HG03432 (cell line): ENCODE measurements at regions not wholly inside any gene's neighbourhood (a gene's known extent, or its start where the extent isn't known, plus 50 kb on each side); places are given as distances from the start of the nearest gene placed in this dataset.

Experiments used
- ATAC-seq: cut with Tn5 transposase; IDR thresholded peaks from one replicate; pipeline ENCODE4 v1.9.1; 2021; ENCODE audit warnings: mild to moderate bottlenecking, moderate library complexity; ENCODE audit not compliant: unreplicated experiment

DNA sequence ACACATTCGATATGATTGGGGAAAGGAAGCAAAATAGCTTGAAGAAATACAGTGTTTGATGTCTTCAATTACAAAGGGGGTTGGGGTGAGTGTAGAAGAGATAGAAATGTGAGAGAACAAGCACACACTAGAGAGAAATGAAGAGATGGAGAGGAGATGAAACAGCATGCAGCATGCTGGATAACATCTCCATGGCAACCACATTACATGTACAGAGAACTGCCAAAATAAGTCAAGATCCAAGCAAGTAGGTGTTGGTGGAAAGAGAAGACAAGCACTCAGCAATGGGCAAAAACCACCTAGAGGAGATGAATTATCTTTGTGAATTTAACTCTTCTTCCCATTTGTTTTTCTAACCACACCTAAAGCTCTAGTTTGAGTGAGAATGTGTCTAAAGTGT lies 289.8 kb downstream of the GRIN2B start:
- ATAC-seq, result no peak

DNA sequence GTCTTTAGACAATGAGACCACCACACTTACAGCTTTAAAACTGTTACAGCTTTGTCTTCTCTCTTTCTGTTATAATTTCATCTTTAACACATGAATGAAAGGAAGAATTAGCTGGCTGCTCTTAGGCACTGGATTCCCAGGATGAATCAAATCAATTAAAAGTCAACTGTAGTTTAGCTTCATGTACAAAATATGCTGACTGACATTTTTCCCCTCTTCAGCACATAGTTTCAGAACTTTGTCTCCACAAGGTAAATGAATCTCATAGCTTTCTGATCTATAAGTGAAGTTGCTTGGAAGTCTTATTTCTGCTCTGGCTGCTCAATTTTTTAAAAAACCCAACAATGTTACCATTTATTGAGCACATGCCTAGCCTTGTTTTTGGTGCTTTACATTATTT lies 293.8 kb downstream of the GRIN2B start:
- no peak for ATAC-seq

DNA sequence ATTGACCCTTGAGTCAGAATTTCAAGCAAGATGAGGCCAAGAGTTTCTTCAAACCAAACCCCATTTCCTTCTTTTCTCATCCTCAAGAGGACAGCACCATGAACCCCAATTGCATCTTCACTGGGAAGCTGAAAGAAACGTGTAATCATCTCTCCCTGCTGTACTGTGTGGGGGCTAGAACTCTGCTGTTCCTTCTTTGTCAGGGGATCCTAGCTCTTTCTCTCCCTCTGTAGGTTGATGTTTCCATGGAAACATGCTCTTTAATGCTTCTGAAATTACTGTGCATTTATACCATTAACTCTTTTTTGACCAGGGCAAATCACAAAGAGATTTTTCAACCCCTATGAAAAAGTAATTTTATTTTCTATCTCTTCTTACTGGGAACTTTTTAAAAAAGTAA lies 295.1 kb downstream of the GRIN2B start:
- no peak for ATAC-seq

DNA sequence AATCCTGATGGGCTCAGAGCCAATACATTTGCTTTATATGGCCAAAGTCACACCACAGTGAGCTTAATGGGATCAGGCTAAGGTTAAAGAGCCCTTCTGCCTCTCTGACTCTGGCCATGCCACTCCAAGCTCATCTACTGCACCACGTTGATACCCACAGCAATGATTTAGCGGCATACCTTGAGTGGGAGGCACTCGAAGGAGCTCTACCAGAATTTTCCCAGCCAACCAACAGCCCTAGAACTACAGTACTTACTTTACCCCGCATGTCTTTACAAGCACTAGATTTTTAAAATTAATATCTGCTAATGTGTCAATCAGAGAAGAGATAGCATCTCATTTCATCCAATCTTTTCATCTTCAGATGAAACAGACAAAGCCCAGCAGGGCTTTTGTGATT lies 300.5 kb downstream of the GRIN2B start:
- no peak for ATAC-seq

DNA sequence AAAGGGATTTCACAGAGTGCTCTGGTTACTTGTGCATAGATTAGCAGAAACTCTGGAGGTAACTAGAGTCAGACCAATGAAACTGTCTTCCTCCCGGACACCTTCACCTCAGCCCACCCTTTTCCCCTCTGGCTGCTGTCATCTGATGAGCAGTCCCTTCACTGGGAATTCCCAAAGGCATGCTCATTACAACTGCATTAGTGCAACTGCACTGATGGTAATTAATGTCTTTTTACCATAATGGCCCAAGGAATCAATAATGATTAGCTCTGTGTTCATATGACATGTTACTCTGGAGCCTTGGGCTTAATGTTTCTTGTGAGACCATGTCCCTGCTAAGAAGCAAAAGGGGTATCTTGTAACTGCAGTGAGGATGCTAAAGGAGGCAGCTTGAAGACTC lies 304.5 kb downstream of the GRIN2B start:
- no peak for ATAC-seq

DNA sequence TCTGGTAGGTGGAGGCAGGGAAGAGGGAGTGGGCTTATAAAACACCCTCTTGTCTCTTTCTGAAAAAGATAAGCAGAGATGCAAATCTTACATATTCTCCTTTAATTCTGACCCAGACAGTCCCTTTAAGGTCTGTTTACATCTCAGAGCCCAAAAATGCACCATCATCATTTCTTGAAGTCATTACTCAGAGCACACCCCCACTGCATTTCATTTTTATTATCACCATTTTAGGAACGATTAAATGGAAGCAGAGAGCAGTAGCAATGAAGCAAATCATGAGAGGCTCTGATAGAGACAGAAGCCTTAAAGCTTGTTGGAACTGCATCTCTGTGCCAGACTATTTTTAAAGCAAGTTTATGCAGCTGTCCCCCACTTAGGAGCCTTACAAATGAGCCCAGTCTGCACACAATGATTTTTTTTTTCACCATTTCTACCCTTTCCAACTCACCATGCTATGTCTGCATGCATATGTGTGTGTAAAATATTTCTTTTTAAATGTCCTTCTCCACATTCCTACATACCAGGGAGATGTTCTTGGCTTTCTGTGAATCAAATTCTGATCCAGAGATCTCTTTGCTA lies 311.0 kb downstream of the GRIN2B start:
- ATAC-seq, result no peak

DNA sequence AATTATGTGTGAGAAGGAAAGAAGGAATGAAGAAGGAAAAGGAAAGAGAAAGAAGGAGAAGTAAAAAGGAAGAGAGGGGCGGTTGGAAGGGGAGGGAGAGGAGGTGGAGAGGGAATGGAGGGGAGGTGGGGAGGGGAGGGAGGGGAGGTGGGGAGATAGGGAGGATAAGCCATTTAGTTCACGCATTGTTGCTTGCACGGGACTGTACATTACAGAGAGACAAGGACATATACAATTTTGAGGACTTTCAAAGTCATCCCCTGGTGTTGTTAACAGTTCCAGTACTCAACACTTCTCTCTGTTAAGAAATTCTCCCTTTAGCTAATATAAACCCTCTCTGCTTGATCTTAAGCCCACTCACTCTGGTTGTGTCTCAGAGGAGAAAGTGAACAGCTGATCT lies 312.5 kb downstream of the GRIN2B start:
- no peak for ATAC-seq

DNA sequence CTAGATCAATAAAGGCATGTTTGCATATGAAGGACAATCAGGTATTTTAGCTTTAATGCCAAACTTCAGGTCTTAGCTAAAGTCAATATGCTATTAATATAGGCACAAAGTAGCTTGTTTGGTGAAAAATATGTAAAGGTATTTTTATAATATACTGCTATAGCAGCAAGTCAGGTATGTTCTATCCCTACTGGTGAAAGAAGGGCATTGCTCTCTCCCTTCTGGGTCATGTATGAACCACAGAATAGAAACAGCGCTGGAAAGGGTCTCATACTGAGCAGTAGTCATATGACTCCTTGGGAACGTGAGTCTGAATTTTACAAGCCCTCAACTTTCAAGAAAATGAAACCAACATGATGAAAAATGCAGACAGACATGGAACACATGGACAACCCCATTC lies 314.6 kb downstream of the GRIN2B start:
- ATAC-seq, result no peak

DNA sequence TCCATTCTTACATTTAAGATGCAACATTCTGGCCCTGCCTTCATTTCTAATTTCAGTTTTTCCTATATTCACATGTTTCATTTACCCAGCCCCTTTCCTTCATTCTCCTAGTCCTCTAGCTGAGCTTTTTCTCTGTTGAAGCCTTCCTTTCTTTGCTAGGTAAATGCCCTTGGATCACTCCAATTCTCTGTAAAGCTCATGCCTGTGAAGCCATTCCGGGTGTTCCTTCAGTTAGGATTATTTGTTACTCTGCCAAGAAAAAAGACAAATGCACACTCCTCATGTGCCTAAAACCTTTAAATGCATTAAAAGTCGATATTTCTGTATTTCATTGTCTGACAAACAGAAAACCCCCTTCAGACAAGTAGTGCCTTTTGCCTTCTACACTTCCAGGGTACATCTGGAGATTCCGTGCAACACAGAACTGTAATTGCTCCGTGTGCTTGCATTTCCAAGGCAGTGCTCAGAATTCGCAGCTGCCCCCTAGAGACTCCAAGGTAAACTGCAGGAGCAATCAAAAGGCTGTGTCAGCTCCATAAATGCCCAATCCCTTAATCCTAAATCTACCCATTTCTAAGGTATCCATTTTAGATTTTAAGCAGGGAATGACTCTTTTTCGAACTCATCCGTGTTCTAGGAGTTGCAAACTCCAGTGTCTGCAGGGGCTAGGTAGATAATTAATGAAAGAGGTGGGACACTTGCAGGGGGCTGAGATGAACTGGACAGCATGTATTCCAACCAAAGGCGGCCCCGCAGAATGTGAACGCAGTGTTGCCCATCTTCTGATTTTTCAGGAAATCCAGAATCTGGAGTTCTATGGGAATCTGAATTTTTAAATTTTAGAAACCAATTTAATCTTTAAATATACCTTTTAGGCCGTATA lies 320.2 kb downstream of the GRIN2B start:
- ATAC-seq, result no peak

DNA sequence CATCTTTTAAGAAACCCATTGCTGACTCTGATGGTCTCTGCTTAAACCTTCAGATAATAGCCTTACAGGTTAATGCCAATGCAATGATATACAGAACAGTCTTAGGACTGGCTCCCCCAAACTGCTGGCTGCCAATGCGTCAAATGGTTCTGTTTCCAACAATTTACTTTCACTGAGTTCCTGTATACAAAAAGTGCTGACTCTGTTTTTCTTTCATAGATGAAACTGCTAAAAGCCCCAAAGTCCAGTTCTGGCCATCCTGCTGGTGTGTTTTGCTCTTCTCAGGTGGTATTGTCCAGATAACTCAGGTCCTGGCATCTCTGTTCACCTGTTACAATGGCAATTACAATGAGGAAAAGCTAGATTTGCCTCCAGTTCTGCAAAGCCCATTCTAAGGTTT lies 326.9 kb downstream of the GRIN2B start:
- ATAC-seq, result no peak

DNA sequence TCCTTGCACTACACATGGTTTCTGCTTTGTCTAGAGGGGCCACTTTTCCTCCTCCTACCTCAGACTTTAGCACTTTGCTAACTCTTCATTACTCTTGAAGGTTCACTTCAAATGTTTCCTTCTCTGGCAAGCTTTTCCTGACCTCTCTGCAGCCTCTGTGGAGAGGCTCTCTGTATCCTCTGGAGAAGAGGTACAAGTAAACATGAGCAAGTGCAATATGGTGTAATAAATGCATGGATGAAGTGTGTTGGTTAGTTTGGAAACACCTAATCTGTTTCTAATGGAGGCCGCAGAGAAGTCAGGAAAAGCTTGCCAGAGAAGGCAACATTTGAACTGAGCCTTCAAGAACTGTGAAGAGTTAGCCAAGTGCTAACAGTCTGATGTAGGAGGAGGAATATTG lies 329.3 kb downstream of the GRIN2B start:
- ATAC-seq, result no peak

DNA sequence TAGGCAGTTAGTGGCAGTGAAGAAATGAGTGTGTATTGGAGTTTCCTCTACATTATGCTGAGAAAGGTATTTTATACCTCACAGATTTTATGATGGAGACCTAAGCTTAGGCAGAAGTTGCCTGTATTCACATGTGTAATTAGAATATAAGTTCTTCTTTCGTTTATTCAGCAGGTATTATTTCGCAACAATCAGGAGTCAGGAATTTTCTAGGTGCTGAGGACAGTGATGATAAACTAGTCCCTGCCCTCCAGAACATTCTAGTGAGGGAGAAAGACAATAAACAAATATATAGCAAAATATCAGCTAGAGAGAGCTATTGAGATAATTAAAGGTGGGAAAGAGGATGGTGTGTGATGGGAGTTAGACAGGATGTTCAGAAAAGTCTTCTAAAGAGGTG lies 345.7 kb downstream of the GRIN2B start:
- no peak for ATAC-seq

DNA sequence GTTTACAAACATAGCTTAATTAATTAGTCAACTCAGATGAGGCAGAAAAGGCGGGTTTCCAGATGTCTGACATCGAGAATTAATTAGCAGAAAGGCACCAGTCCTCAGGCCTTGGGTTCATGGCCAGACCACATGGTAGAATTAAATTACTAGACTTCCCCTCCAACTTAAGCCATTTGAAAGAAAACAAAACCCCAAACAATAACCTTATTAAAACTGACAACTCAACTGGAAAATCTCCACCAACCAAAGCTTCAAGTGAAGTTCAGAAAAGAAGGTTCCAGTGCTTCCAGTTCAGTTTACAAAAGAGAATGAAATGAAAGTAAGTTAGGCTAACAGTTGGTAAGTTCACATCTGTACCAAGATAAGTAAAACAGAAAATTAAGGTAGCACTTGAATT lies 349.5 kb downstream of the GRIN2B start:
- ATAC-seq, result no peak

DNA sequence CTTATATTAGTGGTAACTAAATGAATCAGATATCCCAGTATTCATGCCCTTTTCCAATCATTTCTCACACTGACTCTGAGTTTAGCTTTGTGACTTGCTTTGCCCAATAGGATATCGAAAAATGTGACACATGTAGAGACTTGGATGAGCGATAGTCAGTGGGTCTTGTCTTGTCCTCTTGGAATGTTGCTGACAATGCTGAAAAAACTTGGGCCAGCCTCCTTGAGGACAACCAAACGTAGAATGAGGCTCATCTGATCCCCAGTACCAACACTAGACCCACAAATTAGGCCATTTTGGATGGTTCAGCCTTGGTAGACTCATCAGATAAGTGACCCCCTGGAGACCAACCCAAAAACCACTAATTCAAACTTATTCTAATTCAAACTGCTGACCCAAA lies 351.0 kb downstream of the GRIN2B start:
- no peak for ATAC-seq

DNA sequence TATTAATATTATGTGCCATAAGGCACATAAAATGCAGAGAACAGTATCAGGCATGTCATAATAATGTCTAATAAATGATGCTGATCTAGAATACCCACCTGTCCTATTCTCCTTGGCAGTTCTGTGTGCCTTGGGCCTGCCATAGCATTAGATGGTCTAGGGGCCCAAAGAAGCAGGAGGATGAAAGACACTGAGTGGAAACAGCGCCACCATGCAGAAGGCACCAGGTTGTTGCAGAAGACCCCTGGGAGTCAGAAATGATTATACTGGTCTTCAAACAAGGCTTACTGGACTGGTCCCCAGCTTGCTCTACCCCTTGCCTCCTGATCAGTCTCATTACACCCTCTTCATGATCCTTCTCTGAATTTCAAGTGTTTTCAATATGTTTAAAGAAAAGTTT lies 353.3 kb downstream of the GRIN2B start:
- ATAC-seq, result no peak

DNA sequence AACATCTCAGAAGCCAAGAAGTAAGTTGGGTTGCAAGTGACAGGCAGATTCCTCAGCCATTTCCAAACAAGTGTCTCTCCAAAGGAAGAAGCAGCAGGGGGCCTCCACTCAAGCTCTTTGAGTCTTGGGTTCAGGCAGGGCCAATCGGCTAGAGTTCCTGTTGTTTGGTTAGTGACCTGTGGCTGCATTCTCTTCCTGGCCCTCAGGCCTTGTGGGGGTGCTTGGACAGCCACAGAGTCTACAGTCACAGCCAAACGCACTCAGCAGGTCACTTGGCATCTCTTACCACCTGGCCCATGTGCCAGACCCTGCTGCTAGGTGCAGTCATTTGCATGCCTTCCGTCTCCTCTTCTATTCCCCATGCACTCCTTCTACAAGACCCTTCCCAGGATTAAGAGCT lies 353.9 kb downstream of the GRIN2B start:
- ATAC-seq, result no peak

DNA sequence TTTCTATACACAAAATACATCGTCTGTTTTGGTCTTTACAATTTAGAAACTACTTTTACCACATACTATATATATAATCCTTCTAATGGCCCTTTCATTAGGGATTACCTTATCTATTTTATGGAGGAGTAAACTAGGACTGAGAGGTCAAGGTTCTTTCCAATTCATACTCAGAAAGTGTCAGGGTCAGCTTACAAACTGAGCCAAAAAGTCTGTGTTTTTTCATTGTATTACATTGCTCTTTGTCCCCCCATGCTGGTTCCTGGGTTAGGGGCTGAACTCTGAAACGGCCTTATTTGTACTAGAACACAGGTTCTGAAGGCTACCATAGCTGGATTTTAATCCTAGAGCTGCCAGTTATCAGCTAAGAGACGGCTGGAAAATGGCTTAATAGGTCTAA lies 368.1 kb downstream of the GRIN2B start:
- no peak for ATAC-seq

DNA sequence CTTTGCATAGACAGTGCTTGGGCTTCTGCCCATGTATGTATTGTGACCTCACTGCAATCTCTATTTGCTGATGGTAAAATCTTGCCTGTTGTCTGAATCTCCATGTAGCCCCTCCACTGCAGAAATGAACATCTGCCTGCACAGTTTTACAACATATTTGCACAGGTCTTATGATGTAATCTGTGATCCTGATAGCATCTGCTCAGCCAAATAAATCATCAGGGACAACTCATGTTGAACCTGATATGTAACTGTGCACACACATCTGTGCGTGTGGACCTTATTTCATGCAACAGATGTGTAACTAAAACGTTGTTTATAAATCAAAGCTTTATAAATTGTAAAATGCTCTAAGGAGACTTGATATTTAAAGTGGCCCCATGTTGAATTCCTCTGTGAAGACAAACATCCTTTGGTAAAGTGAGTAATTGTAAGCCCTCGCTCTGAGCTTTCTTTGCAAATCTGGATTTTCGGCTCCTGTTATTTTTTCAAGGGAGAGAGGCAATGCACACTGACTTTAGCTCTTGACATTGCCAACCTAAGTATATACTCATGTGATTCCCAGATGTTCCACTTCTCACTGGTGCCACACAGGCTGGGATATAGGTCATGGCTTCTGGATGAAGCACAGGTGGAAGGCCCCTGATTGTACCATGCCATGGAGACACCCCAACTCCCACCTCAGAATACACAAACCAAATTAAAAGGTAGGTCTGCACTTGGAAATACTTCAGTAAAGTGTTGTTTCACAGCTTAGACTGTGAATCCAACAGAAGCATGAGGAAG lies 371.3 kb downstream of the GRIN2B start:
- no peak for ATAC-seq

DNA sequence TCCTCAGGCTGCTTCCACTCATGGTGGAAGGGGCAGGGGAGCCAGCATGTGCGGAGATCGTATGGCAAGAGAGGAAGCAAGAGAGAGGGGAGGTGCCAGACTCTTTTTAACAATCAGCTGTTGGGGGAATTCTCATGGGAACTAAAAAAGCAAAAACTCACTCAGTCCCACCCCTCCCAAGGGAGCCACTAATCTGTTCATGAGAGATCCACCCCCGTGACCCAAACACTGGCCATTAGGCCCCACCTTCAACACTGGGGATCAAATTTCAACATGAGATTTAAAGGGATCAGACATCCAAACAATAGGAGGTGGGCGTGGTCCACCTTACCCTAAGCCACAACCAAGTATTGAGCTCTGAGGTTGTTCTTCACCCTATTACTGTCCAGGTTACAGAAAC lies 375.1 kb downstream of the GRIN2B start:
- ATAC-seq, result no peak

DNA sequence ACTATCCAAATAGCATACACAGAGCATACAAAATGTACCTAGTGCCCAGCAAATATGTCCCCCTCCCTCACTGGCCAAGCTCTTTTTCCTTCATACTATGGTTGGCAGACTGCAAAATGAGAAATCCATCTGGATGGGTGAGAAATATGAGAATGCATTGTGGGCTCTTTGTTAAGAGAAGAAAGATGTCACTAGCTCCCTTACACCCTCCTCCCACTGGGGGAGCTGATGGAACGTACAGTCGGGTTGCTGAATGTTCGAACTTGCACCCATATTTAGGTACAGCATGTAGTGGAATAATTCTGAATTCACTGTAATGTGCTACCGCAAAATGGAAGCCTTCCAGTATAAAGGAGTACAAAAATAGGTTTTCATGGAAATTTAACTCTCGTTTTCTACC lies 377.4 kb downstream of the GRIN2B start:
- no peak for ATAC-seq

DNA sequence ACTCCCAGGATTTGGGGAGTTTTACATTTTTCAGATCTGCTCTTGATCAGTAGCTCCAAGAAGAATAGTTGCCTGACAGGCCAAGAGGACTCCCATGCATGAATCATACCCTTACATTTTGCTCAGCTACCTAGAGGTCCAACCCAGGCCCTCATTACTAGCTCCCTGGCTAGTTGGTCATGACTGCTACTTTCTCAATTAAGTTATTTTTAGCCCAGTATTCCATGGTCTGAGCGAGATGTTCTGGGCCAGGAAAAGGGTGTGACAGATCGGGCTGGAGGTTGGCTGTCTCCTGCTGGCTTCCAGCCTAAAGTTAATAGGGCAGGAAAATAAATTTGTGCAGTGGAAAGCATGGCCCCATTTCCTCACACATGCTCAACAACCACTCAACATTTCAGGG lies 379.2 kb downstream of the GRIN2B start:
- no peak for ATAC-seq

DNA sequence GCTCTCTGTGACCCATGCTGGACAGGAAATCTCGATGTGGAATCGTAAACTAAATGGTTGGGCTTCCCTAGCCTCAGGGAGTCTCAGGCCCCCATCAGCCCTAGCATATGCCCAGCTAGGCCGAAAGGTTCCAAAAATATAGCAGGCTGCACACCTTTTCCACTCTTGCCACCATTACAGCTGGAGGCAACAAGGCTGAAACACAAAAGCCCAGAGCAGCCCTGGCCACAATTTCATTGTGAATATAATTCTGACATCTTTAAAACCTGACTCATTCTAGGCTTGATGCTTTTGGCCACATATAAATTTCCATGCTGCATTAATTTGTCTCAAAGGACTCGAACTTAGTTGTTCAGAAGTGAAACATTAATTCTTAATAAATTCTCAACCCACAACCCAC lies 382.2 kb downstream of the GRIN2B start:
- no peak for ATAC-seq
